Ascending aorta (tissue), 2 donors: ENCODE measurements at regions not wholly inside any gene's neighbourhood (a gene's known extent, or its start where the extent isn't known, plus 50 kb on each side); places are given as distances from the start of the nearest gene placed in this dataset.

Experiments
- DNase-seq, 2 donors: peaks; one replicate each; pipeline ENCODE4 v3.0.0-alpha.2; 2019; ENCODE audit warnings: low spot score in 2 of 2
- H3K27ac ChIP-seq, 2 donors: fragments of 200-600 bp; sonication (generic); one replicate each; pipeline ENCODE4 v1.5.1; 2016 to 2017; ENCODE audit warnings: mild to moderate bottlenecking in 1 of 2
- H3K27me3 ChIP-seq: fragments of 200-600 bp; sonication (generic); one replicate; pipeline ENCODE4 v1.5.1; 2017
- H3K36me3 ChIP-seq, 2 donors: fragments of 200-600 bp; sonication (generic); one replicate each; pipeline ENCODE4 v1.5.1; 2016
- H3K4me1 ChIP-seq, 2 donors: fragments of 200-600 bp; sonication (generic); one replicate each; pipeline ENCODE4 v1.5.1; 2016 to 2017; ENCODE audit warnings: mild to moderate bottlenecking in 1 of 2
- H3K4me3 ChIP-seq, 2 donors: fragments of 200-600 bp; sonication (generic); one replicate each; pipeline ENCODE4 v1.5.1; 2016 to 2017; ENCODE audit warnings: mild to moderate bottlenecking in 1 of 2
- H3K9me3 ChIP-seq, 2 donors: fragments of 200-600 bp; sonication (generic); one replicate each; pipeline ENCODE4 v1.5.1; 2016
- CTCF ChIP-seq, 3 experiments: fragments of 200-600 bp in 2 of 3; fragments of 450-650 bp in 1 of 3; sonication (generic) in 2 of 3; IDR thresholded peaks; one replicate each; pipeline ENCODE4 v1.5.1; 2016 to 2019; ENCODE audit warnings: antibody characterized with exemption in 3 of 3, mild to moderate bottlenecking in 1 of 3, moderate library complexity in 1 of 3
- intact Hi-C: fragments of 100-400 bp; cut with DNase I; formaldehyde crosslinking; loops from one replicate; pipeline ENCODE4 v1.15.1; 2023

GRCh38 chr6:166692723-166693302 lies 65.8 kb upstream of the RPS6KA2 start:
- Histone ChIP-seq H3K4me3 (no peak overlapping the region), H3K9me3 (no peaks in the 10 kb centered on the region), H3K27me3 (no peaks in the 10 kb centered on the region), H3K36me3 (no peaks in the 10 kb centered on the region), H3K4me1 (peaks cover 0 to 3% of the 10 kb centered on the region in 2 donors), H3K27ac (no peak overlapping the region)
- DNase-seq, result no peak
- TF ChIP-seq CTCF (IDR thresholded peaks at IDR 0.05), result no peak
- intact Hi-C loops, result no loop called here

- H3K36me3 ChIP-seq, result no peaks in the 10 kb centered on the region
Measured at GRCh38 chr6:166691746-166692145, 64.7 kb upstream of the RPS6KA2 start.

GRCh38 chr6:166691199-166691598 lies 64.1 kb upstream of the RPS6KA2 start:
- no peak overlapping the region for H3K27ac ChIP-seq
- no peaks in the 10 kb centered on the region for H3K27me3 ChIP-seq
- no peak for TF ChIP-seq CTCF (IDR thresholded peaks at IDR 0.05)
- intact Hi-C loops, result no loop called here
- H3K4me3 ChIP-seq, result no peak overlapping the region
- H3K4me1 ChIP-seq, result peaks cover 0 to 3% of the 10 kb centered on the region in 2 donors
- no peak for DNase-seq
- H3K9me3 ChIP-seq, result no peaks in the 10 kb centered on the region
- H3K36me3 ChIP-seq, result no peaks in the 10 kb centered on the region

More at GRCh38 chr6:166691746-166692145, 64.7 kb upstream of the RPS6KA2 start:
- no peak for DNase-seq
- H3K27ac ChIP-seq, result no peak overlapping the region
- intact Hi-C loops, result no loop called here
- no peaks in the 10 kb centered on the region for H3K27me3 ChIP-seq
- H3K9me3 ChIP-seq, result no peaks in the 10 kb centered on the region
- peaks cover 0 to 3% of the 10 kb centered on the region in 2 donors for H3K4me1 ChIP-seq
- TF ChIP-seq CTCF (IDR thresholded peaks at IDR 0.05), result no peak
- no peak overlapping the region for H3K4me3 ChIP-seq

- no peaks in the 10 kb centered on the region for H3K27me3 ChIP-seq
- no peak for DNase-seq
- intact Hi-C loops, result no loop called here
- TF ChIP-seq CTCF (IDR thresholded peaks at IDR 0.05), result no peak
- no peaks in the 10 kb centered on the region for H3K36me3 ChIP-seq
- no peaks in the 10 kb centered on the region for H3K9me3 ChIP-seq
- H3K27ac ChIP-seq, result no peak overlapping the region
- H3K4me3 ChIP-seq, result no peak overlapping the region
- H3K4me1 ChIP-seq, result peaks cover 0 to 3% of the 10 kb centered on the region in 2 donors
Measured at GRCh38 chr6:166689687-166690086, 62.6 kb upstream of the RPS6KA2 start.

GRCh38 chr6:166688901-166689300 lies 61.9 kb upstream of the RPS6KA2 start:
- intact Hi-C loops, result no loop called here

More at GRCh38 chr6:166688901-166689300, 61.9 kb upstream of the RPS6KA2 start:
- H3K36me3 ChIP-seq, result no peaks in the 10 kb centered on the region
- no peaks in the 10 kb centered on the region for H3K27me3 ChIP-seq
- no peaks in the 10 kb centered on the region for H3K9me3 ChIP-seq
- H3K4me1 ChIP-seq, result peaks cover 0 to 3% of the 10 kb centered on the region in 2 donors
- H3K27ac ChIP-seq, result no peak overlapping the region
- DNase-seq, result no peak
- no peak for TF ChIP-seq CTCF (IDR thresholded peaks at IDR 0.05)
- H3K4me3 ChIP-seq, result no peak overlapping the region
